ENCODE measurements at regions not wholly inside any gene's neighbourhood (a gene's known extent, or its start where the extent isn't known, plus 50 kb on each side); places are given as distances from the start of the nearest gene placed in this dataset.
"Not testable (repeated sequence)": the region's sequence is repeated elsewhere in the genome, so short reads cannot be mapped to it uniquely, and the experiment has no call there.

- DNase-seq (ENCODE audit: low spot score): no peak
Measured at GRCh38 chr3:3902161-3902560, 102.9 kb downstream of the LRRN1 start.

DNA sequence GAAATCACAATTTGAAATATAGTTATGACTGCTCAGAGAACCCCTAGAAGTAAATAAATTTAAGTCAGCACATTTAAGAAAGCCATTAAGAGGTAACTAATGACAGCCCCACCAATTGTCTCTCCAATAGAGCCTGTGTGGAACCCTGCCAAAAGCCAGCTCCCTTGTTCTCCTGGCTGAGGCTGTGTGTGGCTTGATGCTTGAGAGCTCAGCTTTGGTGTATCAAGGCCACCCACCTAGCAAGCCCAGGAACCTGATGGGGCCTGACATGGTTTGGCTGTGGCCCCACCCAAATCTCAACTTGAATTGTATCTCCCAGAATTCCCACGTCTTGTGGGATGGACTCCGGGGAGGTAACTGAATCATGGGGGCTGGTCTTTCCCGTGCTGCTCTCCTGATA, 106.9 kb downstream of the LRRN1 start:
- no peak for DNase-seq (ENCODE audit: low spot score)

- DNase-seq (ENCODE audit: low spot score): no peak
Measured at GRCh38 chr3:3907023-3907422, 107.8 kb downstream of the LRRN1 start.

DNA sequence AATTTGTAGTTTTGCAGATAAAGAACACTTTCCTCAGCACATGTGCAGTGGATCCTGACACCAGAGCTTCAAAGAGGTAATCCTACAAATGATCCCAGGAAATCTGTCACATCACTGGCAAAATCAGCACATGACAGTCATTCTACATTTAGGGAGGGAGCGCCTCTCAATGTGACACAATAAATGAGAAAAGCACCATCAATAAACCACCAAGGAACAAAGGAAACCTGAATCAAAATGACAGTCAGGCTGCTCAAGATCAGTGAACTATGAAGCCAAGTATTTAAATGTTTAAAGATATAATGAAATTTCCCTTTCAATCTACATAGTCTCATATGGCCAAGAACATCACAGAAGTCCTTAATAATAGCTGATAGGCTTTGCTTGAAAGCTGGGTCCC, 119.5 kb downstream of the LRRN1 start:
- no peak for DNase-seq (ENCODE audit: low spot score)

GRCh38 chr3:3919316-3919715, 120.1 kb downstream of the LRRN1 start:
- no peak for DNase-seq (ENCODE audit: low spot score)

DNA sequence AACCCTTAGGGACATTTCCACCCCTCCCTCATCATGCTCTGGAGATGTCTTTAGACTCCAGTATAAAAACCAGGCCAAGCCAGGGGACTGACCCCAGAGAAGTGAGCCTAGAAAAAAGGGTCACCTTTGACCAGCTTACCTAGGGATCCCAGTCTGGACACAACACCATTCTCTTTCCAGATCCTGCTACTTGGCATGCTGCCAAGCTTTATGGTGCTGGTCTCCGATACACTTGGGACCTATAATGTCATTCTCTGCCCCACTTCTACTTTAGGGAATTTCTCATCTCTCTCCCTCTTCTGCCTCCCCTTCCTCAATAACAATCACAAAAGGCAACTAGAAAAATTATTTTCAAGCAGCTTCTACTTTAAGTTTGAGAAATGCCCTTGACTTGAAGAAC, 124.4 kb downstream of the LRRN1 start:
- DNase-seq (ENCODE audit: low spot score): no peak

GRCh38 chr3:3927198-3927597, 128.0 kb downstream of the LRRN1 start:
- no peak for DNase-seq (ENCODE audit: low spot score)

GRCh38 chr3:3927965-3928364, 128.7 kb downstream of the LRRN1 start:
- DNase-seq (ENCODE audit: low spot score): no peak

GRCh38 chr3:3941380-3941779, 142.1 kb downstream of the LRRN1 start:
- DNase-seq (ENCODE audit: low spot score): not testable (repeated sequence)

- DNase-seq (ENCODE audit: low spot score): no peak
Measured at GRCh38 chr3:3951071-3951470, 151.8 kb downstream of the LRRN1 start.

DNA sequence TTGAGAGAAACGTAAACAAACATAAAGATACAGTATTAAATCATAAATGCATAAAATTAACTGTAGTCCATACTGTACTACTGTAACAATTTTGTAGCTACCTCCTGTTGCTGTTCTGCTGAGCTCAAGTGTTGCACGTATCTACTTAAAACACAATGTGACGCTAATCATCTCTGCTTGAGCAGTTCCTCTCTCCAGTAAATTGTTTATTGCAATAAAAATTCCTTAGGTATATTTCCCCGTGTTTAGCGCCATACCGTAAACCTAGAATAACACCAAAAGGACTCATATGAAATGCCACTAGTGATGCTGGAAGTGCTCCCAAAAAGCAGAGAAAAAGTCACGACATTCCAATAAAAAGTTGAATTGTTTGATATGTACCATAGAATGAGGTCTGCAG, 152.3 kb downstream of the LRRN1 start:
- DNase-seq (ENCODE audit: low spot score): no peak

GRCh38 chr3:3962867-3963266, 163.6 kb downstream of the LRRN1 start:
- DNase-seq (ENCODE audit: low spot score): not testable (repeated sequence)

GRCh38 chr3:3984053-3984452, 184.8 kb downstream of the LRRN1 start:
- no peak for DNase-seq (ENCODE audit: low spot score)

DNA sequence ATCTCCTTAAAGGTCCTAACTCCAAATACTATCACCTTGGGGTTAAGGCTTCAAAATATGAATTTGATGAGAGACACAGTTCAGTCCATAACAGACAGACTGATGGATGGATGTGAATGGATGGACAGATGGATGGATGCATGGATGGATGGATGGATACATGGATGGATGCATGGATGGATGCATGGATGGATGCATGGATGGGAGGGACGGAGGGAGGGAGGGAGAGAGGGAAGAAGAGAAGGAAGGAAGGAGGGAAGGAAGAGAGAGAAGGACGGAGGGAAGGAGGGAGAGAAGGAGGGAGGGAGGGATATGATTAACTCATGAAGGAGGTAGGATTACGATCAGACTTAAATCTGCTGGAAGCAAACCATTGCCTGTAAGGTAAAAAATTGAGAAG, 192.4 kb downstream of the LRRN1 start:
- DNase-seq (ENCODE audit: low spot score): no peak

DNA sequence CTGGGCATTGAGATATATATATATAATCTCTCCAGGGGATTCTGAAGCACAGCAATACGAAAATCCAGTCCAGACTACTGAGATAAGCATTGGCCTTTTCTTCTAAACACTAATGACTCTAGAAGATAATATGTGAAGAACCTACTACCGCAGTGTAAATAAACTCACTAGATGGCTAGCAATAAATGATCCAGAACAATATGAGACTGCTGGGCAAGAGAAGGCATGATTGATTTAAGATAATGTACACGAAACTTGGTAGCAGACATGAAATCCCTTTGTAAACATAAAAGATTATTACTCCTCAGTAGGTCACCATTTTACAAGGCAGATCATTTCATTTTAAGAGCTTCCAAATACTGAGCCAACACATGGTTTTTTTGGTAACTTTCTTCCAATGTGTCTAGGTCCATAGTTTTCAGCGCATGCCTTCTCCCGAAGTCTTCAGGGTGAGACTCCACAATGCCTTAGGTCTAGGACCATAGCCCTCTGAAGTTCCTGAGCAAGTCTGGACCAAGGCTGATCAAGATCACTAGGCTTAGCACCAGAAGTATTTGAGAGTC, 193.2 kb downstream of the LRRN1 start:
- DNase-seq (ENCODE audit: low spot score): no peak

GRCh38 chr3:3998140-3998922, 199.1 kb downstream of the LRRN1 start:
- DNase-seq (ENCODE audit: low spot score): peak; percentile 20

GRCh38 chr3:3999340-3999739, 200.1 kb downstream of the LRRN1 start:
- DNase-seq (ENCODE audit: low spot score): not testable (repeated sequence)

DNA sequence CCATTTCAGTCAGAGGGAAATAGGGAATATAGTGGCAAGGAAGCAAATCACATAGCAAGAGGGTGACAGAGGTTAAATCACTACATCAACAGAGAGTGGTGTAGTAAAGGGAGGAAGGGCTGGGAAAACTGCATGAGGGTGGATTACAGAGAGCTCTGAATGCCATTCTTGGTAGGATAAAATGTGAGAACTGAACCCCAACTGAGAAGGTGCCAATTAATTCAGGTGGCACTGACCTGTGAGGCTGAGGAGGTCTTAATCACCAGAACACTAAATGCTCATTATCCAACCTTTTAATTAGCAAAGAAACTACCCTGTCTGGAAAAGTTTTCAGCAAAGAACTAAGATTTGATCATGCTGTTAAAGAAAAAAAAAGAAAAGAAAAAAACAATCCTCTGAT, 202.7 kb downstream of the LRRN1 start:
- no peak for DNase-seq (ENCODE audit: low spot score)

DNA sequence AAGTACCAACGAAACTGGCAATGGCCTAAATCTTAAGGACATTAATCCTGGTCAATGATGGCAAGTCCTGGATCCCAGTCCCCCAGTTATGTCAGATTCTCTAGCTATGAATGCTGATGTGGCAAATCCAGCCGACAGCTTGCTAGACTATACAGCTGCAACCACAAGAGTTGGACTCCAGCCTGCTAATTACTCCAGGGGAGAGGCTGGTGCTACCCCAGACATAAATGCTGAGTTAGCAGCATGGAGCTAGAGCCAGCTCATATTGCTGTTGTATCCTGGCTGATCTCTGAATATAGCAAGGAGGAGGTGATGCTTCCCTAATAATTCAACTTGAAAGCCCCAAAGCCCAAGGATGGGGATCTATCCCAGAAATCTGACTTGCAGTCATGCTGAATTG, 207.1 kb downstream of the LRRN1 start:
- no peak for DNase-seq (ENCODE audit: low spot score)

DNA sequence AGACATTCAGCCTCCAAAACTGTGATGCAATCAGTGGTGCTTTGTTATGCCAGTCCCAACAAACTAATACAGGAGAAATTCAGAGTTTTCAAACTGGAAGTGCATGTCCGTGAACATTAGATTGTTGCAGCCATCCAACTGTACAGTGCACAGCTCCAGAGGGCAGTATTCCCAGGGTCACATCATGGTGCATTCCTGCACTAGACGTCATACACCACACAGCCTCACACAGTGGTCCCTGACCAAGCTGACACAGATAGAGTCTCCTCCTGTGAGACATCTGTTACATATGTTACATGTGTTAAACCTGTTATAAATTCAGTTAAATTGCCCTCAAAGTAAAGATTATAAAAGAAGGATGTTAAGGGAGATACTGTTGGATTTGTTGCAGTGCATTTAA, 209.0 kb downstream of the LRRN1 start:
- DNase-seq (ENCODE audit: low spot score): no peak

- DNase-seq (ENCODE audit: low spot score): no peak
Measured at GRCh38 chr3:4011166-4011565, 211.9 kb downstream of the LRRN1 start.

DNA sequence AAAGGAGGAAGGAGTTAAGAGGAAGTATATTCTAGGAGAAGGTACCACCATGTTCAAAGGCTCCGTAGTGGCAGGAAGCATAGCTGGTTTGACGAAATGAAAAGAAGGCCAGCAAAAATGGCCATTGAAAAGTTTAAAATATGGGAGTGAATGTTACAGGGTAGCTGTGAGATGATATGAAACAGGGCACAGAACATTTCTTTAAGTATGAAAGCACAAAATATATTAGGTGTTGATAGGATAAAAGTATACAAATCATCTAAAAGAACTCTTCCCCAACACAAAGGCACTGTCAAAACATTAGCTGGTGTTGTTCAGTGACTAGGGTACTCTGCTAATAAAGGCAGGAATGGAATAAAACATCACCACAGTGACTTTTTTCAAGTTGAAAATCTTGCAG, 216.2 kb downstream of the LRRN1 start:
- no peak for DNase-seq (ENCODE audit: low spot score)

DNA sequence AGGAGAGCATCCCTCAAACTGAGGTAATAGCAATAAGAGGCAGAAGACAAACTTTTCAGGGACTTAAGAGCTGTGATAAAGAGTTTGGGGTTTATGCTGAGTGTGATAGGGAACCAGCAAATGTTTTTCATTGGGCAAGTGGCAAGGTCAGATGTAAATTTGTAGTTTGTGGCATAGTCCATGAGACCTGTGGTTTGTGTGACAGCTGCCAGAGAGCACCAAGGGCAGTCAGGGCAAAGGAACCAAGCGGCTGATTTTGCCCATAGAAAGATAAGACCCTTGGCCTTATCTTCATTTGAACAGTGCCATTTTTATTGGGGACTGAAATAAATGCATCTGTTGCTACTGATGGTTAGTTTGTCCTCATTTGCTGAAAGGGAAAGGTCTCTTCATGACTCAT, 220.3 kb downstream of the LRRN1 start:
- DNase-seq (ENCODE audit: low spot score): no peak

- no peak for DNase-seq (ENCODE audit: low spot score)
Measured at GRCh38 chr3:4021162-4021561, 221.9 kb downstream of the LRRN1 start.
